ENCODE measurements at regions not wholly inside any gene's neighbourhood (a gene's known extent, or its start where the extent isn't known, plus 50 kb on each side); places are given as distances from the start of the nearest gene placed in this dataset.

DNA sequence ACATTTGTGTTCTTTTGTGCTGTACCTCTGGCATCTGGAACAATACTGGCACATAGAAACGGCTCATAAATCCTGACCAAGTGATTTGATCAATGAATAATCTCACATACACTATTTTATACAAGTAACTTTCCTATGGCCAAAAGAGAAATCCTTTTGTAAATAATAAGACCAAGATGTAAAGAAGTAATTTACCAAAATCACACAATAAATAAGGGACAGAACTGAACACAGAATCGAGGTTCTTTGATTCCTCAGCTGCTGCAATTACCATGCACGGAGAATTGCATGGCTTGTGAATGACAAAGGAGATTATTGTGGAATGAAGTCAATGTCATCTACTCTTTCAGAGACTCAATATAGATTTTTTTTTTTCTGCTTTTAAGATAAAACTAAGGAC lies 576.8 kb upstream of the SMIM31 start:
- Histone ChIP-seq H3K4me2 (ENCODE audit: low read length) (peak overlapping the region; percentile 34), H3K9me2 (ENCODE audit: insufficient read depth, low read length) (no peaks in the 10 kb centered on the region), H3K9ac (ENCODE audit: low read length) (peak overlapping the region; percentile 33), H3K36me3 (ENCODE audit: insufficient read depth, low read length) (no peaks in the 10 kb centered on the region), H3K4me3 (ENCODE audit: low read length) (peak overlapping the region; percentile 40), H3K27me3 (ENCODE audit: insufficient read depth, low read depth, low read length) (no peaks in the 10 kb centered on the region), H3F3A (ENCODE audit: insufficient read depth, low read length, poor library complexity, severe bottlenecking) (no peaks in the 10 kb centered on the region), H2AFZ (ENCODE audit: low read depth, low read length) (peak overlapping the region; percentile 4), H3K9me3 (ENCODE audit: low read length) (no peaks in the 10 kb centered on the region), H3K79me2 (replicated peaks; ENCODE audit: insufficient read depth, low read length) (no peaks in the 10 kb centered on the region), H4K20me1 (ENCODE audit: insufficient read depth) (no peaks in the 10 kb centered on the region), H3K27ac (ENCODE audit: low read length) (peak overlapping the region; percentile 60)
- no peak for TF ChIP-seq EP300 (conservative IDR thresholded peaks at IDR 0.05; ENCODE audit: poor library complexity, severe bottlenecking)
- TF ChIP-seq TAF1 (IDR thresholded peaks at IDR 0.05; ENCODE audit: low read depth): no peak
- TF ChIP-seq, protein P1, sequence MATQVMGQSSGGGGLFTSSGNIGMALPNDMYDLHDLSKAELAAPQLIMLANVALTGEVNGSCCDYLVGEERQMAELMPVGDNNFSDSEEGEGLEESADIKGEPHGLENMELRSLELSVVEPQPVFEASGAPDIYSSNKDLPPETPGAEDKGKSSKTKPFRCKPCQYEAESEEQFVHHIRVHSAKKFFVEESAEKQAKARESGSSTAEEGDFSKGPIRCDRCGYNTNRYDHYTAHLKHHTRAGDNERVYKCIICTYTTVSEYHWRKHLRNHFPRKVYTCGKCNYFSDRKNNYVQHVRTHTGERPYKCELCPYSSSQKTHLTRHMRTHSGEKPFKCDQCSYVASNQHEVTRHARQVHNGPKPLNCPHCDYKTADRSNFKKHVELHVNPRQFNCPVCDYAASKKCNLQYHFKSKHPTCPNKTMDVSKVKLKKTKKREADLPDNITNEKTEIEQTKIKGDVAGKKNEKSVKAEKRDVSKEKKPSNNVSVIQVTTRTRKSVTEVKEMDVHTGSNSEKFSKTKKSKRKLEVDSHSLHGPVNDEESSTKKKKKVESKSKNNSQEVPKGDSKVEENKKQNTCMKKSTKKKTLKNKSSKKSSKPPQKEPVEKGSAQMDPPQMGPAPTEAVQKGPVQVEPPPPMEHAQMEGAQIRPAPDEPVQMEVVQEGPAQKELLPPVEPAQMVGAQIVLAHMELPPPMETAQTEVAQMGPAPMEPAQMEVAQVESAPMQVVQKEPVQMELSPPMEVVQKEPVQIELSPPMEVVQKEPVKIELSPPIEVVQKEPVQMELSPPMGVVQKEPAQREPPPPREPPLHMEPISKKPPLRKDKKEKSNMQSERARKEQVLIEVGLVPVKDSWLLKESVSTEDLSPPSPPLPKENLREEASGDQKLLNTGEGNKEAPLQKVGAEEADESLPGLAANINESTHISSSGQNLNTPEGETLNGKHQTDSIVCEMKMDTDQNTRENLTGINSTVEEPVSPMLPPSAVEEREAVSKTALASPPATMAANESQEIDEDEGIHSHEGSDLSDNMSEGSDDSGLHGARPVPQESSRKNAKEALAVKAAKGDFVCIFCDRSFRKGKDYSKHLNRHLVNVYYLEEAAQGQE (IDR thresholded peaks at IDR 0.05; ENCODE audit: borderline replicate concordance): no peak
- TF ChIP-seq MXI1 (conservative IDR thresholded peaks at IDR 0.05; ENCODE audit: poor library complexity, severe bottlenecking): no peak
- TF ChIP-seq RAD21 (conservative IDR thresholded peaks at IDR 0.05): no peak
- TF ChIP-seq, protein P2, sequence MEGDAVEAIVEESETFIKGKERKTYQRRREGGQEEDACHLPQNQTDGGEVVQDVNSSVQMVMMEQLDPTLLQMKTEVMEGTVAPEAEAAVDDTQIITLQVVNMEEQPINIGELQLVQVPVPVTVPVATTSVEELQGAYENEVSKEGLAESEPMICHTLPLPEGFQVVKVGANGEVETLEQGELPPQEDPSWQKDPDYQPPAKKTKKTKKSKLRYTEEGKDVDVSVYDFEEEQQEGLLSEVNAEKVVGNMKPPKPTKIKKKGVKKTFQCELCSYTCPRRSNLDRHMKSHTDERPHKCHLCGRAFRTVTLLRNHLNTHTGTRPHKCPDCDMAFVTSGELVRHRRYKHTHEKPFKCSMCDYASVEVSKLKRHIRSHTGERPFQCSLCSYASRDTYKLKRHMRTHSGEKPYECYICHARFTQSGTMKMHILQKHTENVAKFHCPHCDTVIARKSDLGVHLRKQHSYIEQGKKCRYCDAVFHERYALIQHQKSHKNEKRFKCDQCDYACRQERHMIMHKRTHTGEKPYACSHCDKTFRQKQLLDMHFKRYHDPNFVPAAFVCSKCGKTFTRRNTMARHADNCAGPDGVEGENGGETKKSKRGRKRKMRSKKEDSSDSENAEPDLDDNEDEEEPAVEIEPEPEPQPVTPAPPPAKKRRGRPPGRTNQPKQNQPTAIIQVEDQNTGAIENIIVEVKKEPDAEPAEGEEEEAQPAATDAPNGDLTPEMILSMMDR (IDR thresholded peaks at IDR 0.05; ENCODE audit: poor library complexity, severe bottlenecking): no peak
- TF ChIP-seq POLR2AphosphoS5 (IDR thresholded peaks at IDR 0.05): no peak
- no peak for TF ChIP-seq EZH2 (IDR thresholded peaks at IDR 0.05; ENCODE audit: borderline replicate concordance, insufficient read depth, low read length, poor library complexity, severe bottlenecking)
- no peak for TF ChIP-seq SMC3 (conservative IDR thresholded peaks at IDR 0.05; ENCODE audit: poor library complexity)

DNA sequence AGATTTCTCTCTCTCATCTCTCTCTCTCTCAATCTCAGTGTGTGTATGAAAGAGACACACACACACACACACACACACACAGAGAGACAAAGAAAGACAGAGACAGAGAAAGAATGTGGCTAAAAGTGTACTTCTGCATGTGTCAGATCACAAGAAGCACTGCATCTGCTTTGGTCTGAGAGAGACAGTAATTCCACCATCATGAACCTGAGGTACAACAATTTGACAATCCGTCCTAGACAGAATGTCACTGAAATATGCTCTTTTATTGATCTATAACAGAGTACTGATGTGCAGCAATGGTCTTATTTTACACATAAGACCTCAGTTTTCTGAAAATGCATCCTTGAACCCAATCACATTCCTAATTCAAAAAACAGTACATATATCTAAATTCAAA lies 576.2 kb upstream of the SMIM31 start:
- H3K36me3 ChIP-seq (ENCODE audit: insufficient read depth, low read length): no peaks in the 10 kb centered on the region
- no peak overlapping the region for H2AFZ ChIP-seq (ENCODE audit: low read depth, low read length)
- H3F3A ChIP-seq (ENCODE audit: insufficient read depth, low read length, poor library complexity, severe bottlenecking): no peaks in the 10 kb centered on the region
- H3K79me2 ChIP-seq (replicated peaks; ENCODE audit: insufficient read depth, low read length): no peaks in the 10 kb centered on the region
- H3K27me3 ChIP-seq (ENCODE audit: insufficient read depth, low read depth, low read length): no peaks in the 10 kb centered on the region
- no peaks in the 10 kb centered on the region for H4K20me1 ChIP-seq (ENCODE audit: insufficient read depth)
- no peaks in the 10 kb centered on the region for H3K9me2 ChIP-seq (ENCODE audit: insufficient read depth, low read length)
- H3K4me2 ChIP-seq (ENCODE audit: low read length): peak overlapping the region; percentile 34
- peak overlapping the region; percentile 33 for H3K9ac ChIP-seq (ENCODE audit: low read length)
- H3K4me3 ChIP-seq (ENCODE audit: low read length): peak overlapping the region; percentile 40
- no peaks in the 10 kb centered on the region for H3K9me3 ChIP-seq (ENCODE audit: low read length)
- TF ChIP-seq TAF1 (IDR thresholded peaks at IDR 0.05; ENCODE audit: low read depth) (no peak), POLR2AphosphoS5 (IDR thresholded peaks at IDR 0.05) (peak; percentile 91), EZH2 (IDR thresholded peaks at IDR 0.05; ENCODE audit: borderline replicate concordance, insufficient read depth, low read length, poor library complexity, severe bottlenecking) (no peak), MXI1 (conservative IDR thresholded peaks at IDR 0.05; ENCODE audit: poor library complexity, severe bottlenecking) (no peak), RAD21 (conservative IDR thresholded peaks at IDR 0.05) (peak; percentile 16), SMC3 (conservative IDR thresholded peaks at IDR 0.05; ENCODE audit: poor library complexity) (no peak), EP300 (conservative IDR thresholded peaks at IDR 0.05; ENCODE audit: poor library complexity, severe bottlenecking) (peak; percentile 96)
- TF ChIP-seq, protein P1 (IDR thresholded peaks at IDR 0.05; ENCODE audit: borderline replicate concordance): no peak
- TF ChIP-seq, protein P2 (IDR thresholded peaks at IDR 0.05; ENCODE audit: poor library complexity, severe bottlenecking): no peak
- H3K27ac ChIP-seq (ENCODE audit: low read length): peak overlapping the region; percentile 60
